ENCODE measurements at regions not wholly inside any gene's neighbourhood (a gene's known extent, or its start where the extent isn't known, plus 50 kb on each side); places are given as distances from the start of the nearest gene placed in this dataset. TPM values are rescaled to one million over a fixed set of nuclear protein-coding genes. Genes with fewer than 3 reads are reported as not detected.

DNA sequence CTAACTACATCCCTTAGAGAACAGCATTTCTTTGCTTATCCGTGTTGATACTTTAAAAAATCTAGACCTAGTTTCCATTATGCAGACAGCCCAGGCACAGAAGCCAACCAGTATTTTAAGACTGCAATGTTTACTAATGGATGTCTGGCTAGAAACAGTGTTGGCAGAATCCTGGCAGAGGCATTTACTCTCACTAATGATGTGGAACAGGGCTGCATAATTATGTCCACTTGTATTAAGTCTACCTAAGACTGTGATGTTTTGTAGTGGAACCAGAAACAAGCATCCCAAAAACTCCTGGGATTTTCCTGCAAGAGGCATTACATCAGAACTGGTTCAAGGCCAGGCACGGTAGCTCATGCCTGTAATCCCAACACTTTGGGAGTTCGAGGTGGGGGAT, 50.2 kb upstream of the PICALM start:
- Histone ChIP-seq H3K4me2 (ENCODE audit: insufficient read depth, low read length) (no peak overlapping the region), H3K27me3 (ENCODE audit: insufficient read depth, low read length) (no peaks in the 10 kb centered on the region), H3K36me3 (ENCODE audit: insufficient read depth, low read length) (no peaks in the 10 kb centered on the region), H3K9me3 (ENCODE audit: low read depth, low read length) (no peaks in the 10 kb centered on the region), H2AFZ (ENCODE audit: low read length) (no peak overlapping the region), H4K20me1 (ENCODE audit: insufficient read depth, low read length) (no peaks in the 10 kb centered on the region), H3K4me3 (ENCODE audit: insufficient read depth, low read length) (no peak overlapping the region), H3K79me2 (ENCODE audit: insufficient read depth, low read length) (no peaks in the 10 kb centered on the region), H3K4me1 (ENCODE audit: insufficient read depth, low read length) (peaks cover 25% of the 10 kb centered on the region), H3K27ac (ENCODE audit: low read depth, low read length) (no peak overlapping the region)
- TF ChIP-seq, protein P1, sequence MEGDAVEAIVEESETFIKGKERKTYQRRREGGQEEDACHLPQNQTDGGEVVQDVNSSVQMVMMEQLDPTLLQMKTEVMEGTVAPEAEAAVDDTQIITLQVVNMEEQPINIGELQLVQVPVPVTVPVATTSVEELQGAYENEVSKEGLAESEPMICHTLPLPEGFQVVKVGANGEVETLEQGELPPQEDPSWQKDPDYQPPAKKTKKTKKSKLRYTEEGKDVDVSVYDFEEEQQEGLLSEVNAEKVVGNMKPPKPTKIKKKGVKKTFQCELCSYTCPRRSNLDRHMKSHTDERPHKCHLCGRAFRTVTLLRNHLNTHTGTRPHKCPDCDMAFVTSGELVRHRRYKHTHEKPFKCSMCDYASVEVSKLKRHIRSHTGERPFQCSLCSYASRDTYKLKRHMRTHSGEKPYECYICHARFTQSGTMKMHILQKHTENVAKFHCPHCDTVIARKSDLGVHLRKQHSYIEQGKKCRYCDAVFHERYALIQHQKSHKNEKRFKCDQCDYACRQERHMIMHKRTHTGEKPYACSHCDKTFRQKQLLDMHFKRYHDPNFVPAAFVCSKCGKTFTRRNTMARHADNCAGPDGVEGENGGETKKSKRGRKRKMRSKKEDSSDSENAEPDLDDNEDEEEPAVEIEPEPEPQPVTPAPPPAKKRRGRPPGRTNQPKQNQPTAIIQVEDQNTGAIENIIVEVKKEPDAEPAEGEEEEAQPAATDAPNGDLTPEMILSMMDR (IDR thresholded peaks at IDR 0.05; ENCODE audit: extremely low read depth, low read depth, low read length), result no peak
- no peak for DNase-seq (ENCODE audit: insufficient read length, low spot score, missing footprints)

Small RNA genes lying in the stretch of these regions (small RNA-seq; reads per million reads assigned to genes)
- gene RNU6-560P, result not detected

Measured in osteoblast (primary cell).